SK-N-SH treated with all-trans-retinoic acid at 6 μM for 48 hours (cell line): ENCODE measurements at regions not wholly inside any gene's neighbourhood (a gene's known extent, or its start where the extent isn't known, plus 50 kb on each side); places are given as distances from the start of the nearest gene placed in this dataset.

Experiments
- ATAC-seq: fragments of 200-7000 bp; cut with Tn5 transposase; 3 replicates; pipeline ENCODE4 v1.9.1; 2020; ENCODE audit warnings: mild to moderate bottlenecking, moderate library complexity
- ARNTL ChIP-seq: fragments of 450-650 bp; formaldehyde crosslinking; IDR thresholded peaks from 2 replicates; pipeline ENCODE4 v1.5.0; 2020; ENCODE audit warnings: low read depth, mild to moderate bottlenecking, moderate library complexity, borderline replicate concordance
- BACH2 ChIP-seq: fragments of 250-450 bp; sonication (Bioruptor Pico); IDR thresholded peaks from 2 replicates; pipeline ENCODE4 v1.9.0; 2021; ENCODE audit warnings: mild to moderate bottlenecking, borderline replicate concordance
- CREB5 ChIP-seq: fragments of 250-450 bp; sonication (Bioruptor Pico); IDR thresholded peaks from 2 replicates; pipeline ENCODE4 v1.5.1; 2020; ENCODE audit warnings: low read depth, mild to moderate bottlenecking, moderate library complexity
- CSDC2 ChIP-seq: fragments of 250-450 bp; sonication (Bioruptor Pico); IDR thresholded peaks from 2 replicates; pipeline ENCODE4 v1.5.0; 2020; ENCODE audit warnings: mild to moderate bottlenecking, moderate library complexity
- CSRNP3 ChIP-seq: fragments of 250-450 bp; sonication (Bioruptor Pico); IDR thresholded peaks from 2 replicates; pipeline ENCODE4 v1.5.1; 2021; ENCODE audit warnings: mild to moderate bottlenecking, moderate library complexity
- ESRRG ChIP-seq: fragments of 250-450 bp; sonication (Bioruptor Pico); IDR thresholded peaks from 2 replicates; pipeline ENCODE4 v1.6.1; 2021; ENCODE audit warnings: mild to moderate bottlenecking
- GLIS3 ChIP-seq: fragments of 250-450 bp; sonication (Bioruptor Pico); IDR thresholded peaks from 2 replicates; pipeline ENCODE4 v1.5.0; 2020; ENCODE audit warnings: mild to moderate bottlenecking, moderate library complexity
- ISL1 ChIP-seq: fragments of 250-450 bp; sonication (Bioruptor Pico); IDR thresholded peaks from 2 replicates; pipeline ENCODE4 v2.1.2; 2022; ENCODE audit warnings: mild to moderate bottlenecking, moderate library complexity
- OSR1 ChIP-seq: fragments of 250-450 bp; sonication (Bioruptor Pico); IDR thresholded peaks from 2 replicates; pipeline ENCODE4 v1.8.0; 2022; ENCODE audit warnings: moderate library complexity, mild to moderate bottlenecking, inconsistent platforms
- PATZ1 ChIP-seq: fragments of 250-450 bp; sonication (Bioruptor Pico); IDR thresholded peaks from 2 replicates; pipeline ENCODE4 v1.8.0; 2020; ENCODE audit warnings: mild to moderate bottlenecking, moderate library complexity, borderline replicate concordance
- POU6F1 ChIP-seq: fragments of 250-450 bp; sonication (Bioruptor Pico); IDR thresholded peaks from 2 replicates; pipeline ENCODE4 v1.8.0; 2021; ENCODE audit warnings: low read depth, mild to moderate bottlenecking, moderate library complexity, borderline replicate concordance
- PPARA ChIP-seq: fragments of 250-450 bp; sonication (Bioruptor Pico); IDR thresholded peaks from 2 replicates; pipeline ENCODE4 v1.5.0; 2020; ENCODE audit warnings: mild to moderate bottlenecking, borderline replicate concordance
- RARB ChIP-seq: fragments of 250-450 bp; sonication (Bioruptor Pico); IDR thresholded peaks from 2 replicates; pipeline ENCODE4 v1.8.0; 2021; ENCODE audit warnings: mild to moderate bottlenecking, moderate library complexity
- SNAI2 ChIP-seq: fragments of 250-450 bp; sonication (Bioruptor Pico); IDR thresholded peaks from 2 replicates; pipeline ENCODE4 v1.5.0; 2020; ENCODE audit warnings: mild to moderate bottlenecking, moderate library complexity
- TCF4 ChIP-seq: fragments of 250-450 bp; sonication (Bioruptor Pico); IDR thresholded peaks from 2 replicates; pipeline ENCODE4 v1.8.0; 2021; ENCODE audit warnings: mild to moderate bottlenecking, moderate library complexity, borderline replicate concordance
- TOX ChIP-seq: fragments of 250-450 bp; sonication (Bioruptor Pico); IDR thresholded peaks from 2 replicates; pipeline ENCODE4 v1.8.0; 2021; ENCODE audit warnings: mild to moderate bottlenecking, moderate library complexity, borderline replicate concordance
- TSHZ2 ChIP-seq: fragments of 250-450 bp; sonication (Bioruptor Pico); IDR thresholded peaks from 2 replicates; pipeline ENCODE4 v1.5.0; 2020; ENCODE audit warnings: mild to moderate bottlenecking, moderate library complexity
- ZC3H10 ChIP-seq: fragments of 250-450 bp; sonication (Bioruptor Pico); IDR thresholded peaks from 2 replicates; pipeline ENCODE4 v1.5.1; 2021; ENCODE audit warnings: mild to moderate bottlenecking, moderate library complexity
- ZFP30 ChIP-seq: fragments of 450-650 bp; formaldehyde crosslinking; IDR thresholded peaks from 2 replicates; pipeline ENCODE4 v1.5.0; 2022; ENCODE audit warnings: mild to moderate bottlenecking, moderate library complexity
- ZNF565 ChIP-seq: fragments of 450-650 bp; formaldehyde crosslinking; conservative IDR thresholded peaks from 2 replicates; pipeline ENCODE4 v1.5.0; 2020; ENCODE audit warnings: low read depth, mild to moderate bottlenecking, moderate library complexity
- ZNF70 ChIP-seq: fragments of 450-650 bp; formaldehyde crosslinking; IDR thresholded peaks from 2 replicates; pipeline ENCODE4 v1.5.0; 2020; ENCODE audit warnings: mild to moderate bottlenecking, moderate library complexity
- ZNF8 ChIP-seq: fragments of 450-650 bp; formaldehyde crosslinking; IDR thresholded peaks from 2 replicates; pipeline ENCODE4 v1.5.0; 2020; ENCODE audit warnings: mild to moderate bottlenecking, moderate library complexity

GRCh38 chr5:96084874-96085506, 123.3 kb upstream of the ELL2 start:
- ATAC-seq: no peak
- TF ChIP-seq TCF4 (CRISPR knock-in tag) (no peak), ZNF70 (CRISPR knock-in tag) (no peak), CSRNP3 (CRISPR knock-in tag) (no peak), PATZ1 (CRISPR knock-in tag) (no peak), GLIS3 (CRISPR knock-in tag) (no peak), ZC3H10 (CRISPR knock-in tag) (no peak), CSDC2 (CRISPR knock-in tag) (no peak), ARNTL (CRISPR knock-in tag) (no peak), ZNF565 (CRISPR knock-in tag) (no peak), BACH2 (CRISPR knock-in tag) (no peak), POU6F1 (no peak), OSR1 (no peak), RARB (no peak), ISL1 (no peak), TOX (CRISPR knock-in tag) (no peak), ZNF8 (CRISPR knock-in tag) (no peak), ZFP30 (CRISPR knock-in tag) (no peak), TSHZ2 (CRISPR knock-in tag) (no peak)

GRCh38 chr5:96083361-96083881, 121.8 kb upstream of the ELL2 start:
- peak; percentile 39; the same call in 2 of the 3 replicates for ATAC-seq
- TF ChIP-seq CREB5 (CRISPR knock-in tag) (no peak), PATZ1 (CRISPR knock-in tag) (no peak), ISL1 (no peak), SNAI2 (CRISPR knock-in tag) (no peak), TSHZ2 (CRISPR knock-in tag) (no peak), PPARA (CRISPR knock-in tag) (no peak), ZNF8 (CRISPR knock-in tag) (no peak), ESRRG (CRISPR knock-in tag) (no peak)
